ENCODE measurements at regions not wholly inside any gene's neighbourhood (a gene's known extent, or its start where the extent isn't known, plus 50 kb on each side); places are given as distances from the start of the nearest gene placed in this dataset.

GRCh38 chr1:238377280-238377919 is 486.7 kb upstream of the ZP4 start:
- WGBS = 66% methylated on average over 7 of the region's 7 CpGs
- H3K9me3 ChIP-seq = no peaks in the 10 kb centered on the region
- DNase-seq (ENCODE audit: low spot score) = no peak
- TF ChIP-seq POLR2AphosphoS5 (IDR thresholded peaks at IDR 0.05) (no peak), CTCF (IDR thresholded peaks at IDR 0.05) (no peak), POLR2A (IDR thresholded peaks at IDR 0.05) (no peak)
- H3K36me3 ChIP-seq = no peaks in the 10 kb centered on the region
- no peaks in the 10 kb centered on the region for H3K27me3 ChIP-seq (replicated peaks; ENCODE audit: insufficient read depth)
- intact Hi-C loops (cut with DNase I) = no loop called here
- no peaks in the 10 kb centered on the region for H3K4me1 ChIP-seq (replicated peaks)
- H3K27ac ChIP-seq = no peak overlapping the region
- no peak overlapping the region for H3K4me3 ChIP-seq

GRCh38 chr1:238370599-238370998 is 479.9 kb upstream of the ZP4 start:
- no peak overlapping the region for H3K27ac ChIP-seq

GRCh38 chr1:238364214-238364892 is 473.6 kb upstream of the ZP4 start:
- Histone ChIP-seq H3K27ac (no peak overlapping the region), H3K9me3 (no peaks in the 10 kb centered on the region), H3K27me3 (replicated peaks; ENCODE audit: insufficient read depth) (no peaks in the 10 kb centered on the region), H3K36me3 (no peaks in the 10 kb centered on the region), H3K4me1 (replicated peaks) (no peaks in the 10 kb centered on the region), H3K4me3 (no peak overlapping the region)
- 91% methylated on average over 4 of the region's 4 CpGs for WGBS
- TF ChIP-seq POLR2AphosphoS5 (IDR thresholded peaks at IDR 0.05) (no peak), POLR2A (IDR thresholded peaks at IDR 0.05) (no peak), CTCF (IDR thresholded peaks at IDR 0.05) (no peak)
- DNase-seq (ENCODE audit: low spot score) = no peak
- intact Hi-C loops (cut with DNase I) = no loop called here

More at GRCh38 chr1:238370599-238370998, 479.9 kb upstream of the ZP4 start:
- DNase-seq (ENCODE audit: low spot score) = no peak
- no peaks in the 10 kb centered on the region for H3K4me1 ChIP-seq (replicated peaks)
- TF ChIP-seq POLR2AphosphoS5 (IDR thresholded peaks at IDR 0.05) (no peak), CTCF (IDR thresholded peaks at IDR 0.05) (no peak), POLR2A (IDR thresholded peaks at IDR 0.05) (no peak)
- intact Hi-C loops (cut with DNase I) = no loop called here
- H3K36me3 ChIP-seq = no peaks in the 10 kb centered on the region
- no peak overlapping the region for H3K4me3 ChIP-seq
- no peaks in the 10 kb centered on the region for H3K9me3 ChIP-seq
- WGBS = 79% methylated on average over 2 of the region's 2 CpGs
- no peaks in the 10 kb centered on the region for H3K27me3 ChIP-seq (replicated peaks; ENCODE audit: insufficient read depth)

DNA sequence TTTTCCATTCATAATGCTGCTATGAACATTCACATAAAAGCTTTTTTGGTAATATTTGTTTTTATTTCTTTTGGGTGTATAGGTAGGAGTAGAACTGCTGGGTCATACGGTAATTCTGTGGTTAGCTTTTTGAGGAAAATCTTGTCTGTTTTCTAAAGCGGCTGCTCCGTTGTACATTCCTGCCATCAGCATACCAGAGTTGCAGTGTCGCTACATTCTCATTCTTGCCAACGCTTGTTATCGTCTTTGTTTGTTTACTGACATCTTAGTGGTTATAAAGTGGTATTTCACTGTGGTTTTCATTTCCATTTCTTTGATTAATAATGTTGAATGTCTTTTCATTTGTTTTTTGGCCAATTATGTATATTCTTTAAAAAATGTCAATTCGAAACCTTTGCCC is 469.8 kb upstream of the ZP4 start:
- no peak overlapping the region for H3K27ac ChIP-seq
- no peaks in the 10 kb centered on the region for H3K4me1 ChIP-seq (replicated peaks)
- H3K4me3 ChIP-seq = no peak overlapping the region
- intact Hi-C loops (cut with DNase I) = no loop called here
- no peaks in the 10 kb centered on the region for H3K9me3 ChIP-seq
- WGBS = 69% methylated on average over 7 of the region's 7 CpGs
- no peaks in the 10 kb centered on the region for H3K36me3 ChIP-seq
- H3K27me3 ChIP-seq (replicated peaks; ENCODE audit: insufficient read depth) = no peaks in the 10 kb centered on the region
- DNase-seq (ENCODE audit: low spot score) = no peak
- TF ChIP-seq CTCF (IDR thresholded peaks at IDR 0.05) (no peak), POLR2AphosphoS5 (IDR thresholded peaks at IDR 0.05) (no peak), POLR2A (IDR thresholded peaks at IDR 0.05) (no peak)

DNA sequence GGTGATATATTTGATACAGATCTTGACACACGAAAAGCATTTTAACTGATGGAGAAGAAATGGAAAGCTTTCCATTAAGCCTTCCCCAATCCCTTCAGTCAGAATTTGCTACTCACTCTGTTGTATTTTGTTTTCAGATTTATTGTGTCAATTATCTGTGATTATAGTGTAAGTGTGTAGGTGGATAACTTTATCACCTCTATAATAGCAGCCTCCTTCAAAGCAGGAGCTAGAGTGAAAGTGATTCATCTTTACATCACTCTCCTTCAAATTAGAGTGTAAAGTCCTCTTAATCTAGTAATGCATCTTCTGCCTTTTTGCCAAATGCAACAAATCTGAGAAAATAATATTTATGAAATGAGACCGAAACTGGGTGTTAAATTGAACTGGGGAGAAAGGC is 459.7 kb upstream of the ZP4 start:
- WGBS = 75% methylated on average over 2 of the region's 2 CpGs
- H3K9me3 ChIP-seq = no peaks in the 10 kb centered on the region
- no peak overlapping the region for H3K27ac ChIP-seq
- H3K27me3 ChIP-seq (replicated peaks; ENCODE audit: insufficient read depth) = no peaks in the 10 kb centered on the region
- no peaks in the 10 kb centered on the region for H3K4me1 ChIP-seq (replicated peaks)
- no peak overlapping the region for H3K4me3 ChIP-seq
- no peaks in the 10 kb centered on the region for H3K36me3 ChIP-seq
- intact Hi-C loops (cut with DNase I) = no loop called here
- no peak for TF ChIP-seq POLR2AphosphoS5 (IDR thresholded peaks at IDR 0.05)
- no peak for TF ChIP-seq CTCF (IDR thresholded peaks at IDR 0.05)
- no peak for TF ChIP-seq POLR2A (IDR thresholded peaks at IDR 0.05)
- no peak for DNase-seq (ENCODE audit: low spot score)
